Mammary epithelial cell (primary cell): ENCODE measurements at regions not wholly inside any gene's neighbourhood (a gene's known extent, or its start where the extent isn't known, plus 50 kb on each side); places are given as distances from the start of the nearest gene placed in this dataset.

Experiments used
- CTCF ChIP-seq, 2 donors: IDR thresholded peaks in 1 of 2; conservative IDR thresholded peaks in 1 of 2; 2 replicates each; pipeline ENCODE4 v1.5.1; 2011 to 2012; ENCODE audit warnings: inconsistent platforms in 2 of 2, low read length in 2 of 2, mild to moderate bottlenecking in 2 of 2, control low read depth in 1 of 2, low read depth in 1 of 2; ENCODE audit not compliant: insufficient read depth in 1 of 2; ENCODE audit errors: extremely low read depth in 1 of 2
- EZH2 ChIP-seq: IDR thresholded peaks from 2 replicates; pipeline ENCODE4 v1.6.1; 2012; ENCODE audit warnings: low read length, inconsistent platforms, borderline replicate concordance

- TF ChIP-seq CTCF (conservative IDR thresholded peaks at IDR 0.05 in 1 of 2, IDR thresholded peaks at IDR 0.05 in 1 of 2; ENCODE audit: extremely low read depth in 1 of 2, insufficient read depth in 1 of 2, low read depth in 1 of 2, low read length in 2 of 2) (no peak), EZH2 (no peak)
Observed at GRCh38 chr18:73741946-73742345, 405.7 kb downstream of the FBXO15 start.
